Body of pancreas (tissue), 4 donors: ENCODE measurements at regions not wholly inside any gene's neighbourhood (a gene's known extent, or its start where the extent isn't known, plus 50 kb on each side); places are given as distances from the start of the nearest gene placed in this dataset.

Experiments
- ATAC-seq: fragments of 150-250 bp; one replicate; pipeline ENCODE4 v1.9.1; 2016
- DNase-seq, 4 donors: peaks; one replicate each; pipeline ENCODE4 v3.0.0-alpha.2; 2019
- H3K27ac ChIP-seq, 4 donors: fragments of 200-600 bp; sonication (generic); 1 replicate in 3 of 4; 2 replicates in 1 of 4; pipeline versions ENCODE4 v1.5.1 to v1.6.1; 2016 to 2019; ENCODE audit warnings: mild to moderate bottlenecking in 1 of 4, mixed read lengths in 1 of 4, moderate library complexity in 1 of 4
- H3K27me3 ChIP-seq, 2 donors: fragments of 200-600 bp; sonication (generic); one replicate each; pipeline ENCODE4 v1.6.0; 2016; ENCODE audit warnings: mild to moderate bottlenecking in 1 of 2
- H3K36me3 ChIP-seq, 2 donors: fragments of 200-600 bp; sonication (generic); replicated peaks in 1 of 2; 2 replicates each; pipeline ENCODE4 v1.5.1; 2016; ENCODE audit warnings: low read depth in 2 of 2; ENCODE audit not compliant: insufficient read depth in 1 of 2
- H3K4me1 ChIP-seq: fragments of 200-600 bp; sonication (generic); one replicate; pipeline ENCODE4 v1.6.0; 2016
- H3K4me3 ChIP-seq, 2 donors: fragments of 200-600 bp; sonication (generic); 1 replicate in 1 of 2; 2 replicates in 1 of 2; pipeline ENCODE4 v1.5.1; 2016 to 2019
- H3K9me3 ChIP-seq, 3 donors: fragments of 200-600 bp; sonication (generic); 1 replicate in 2 of 3; 2 replicates in 1 of 3; pipeline ENCODE4 v1.5.1; 2016
- CTCF ChIP-seq, 7 experiments: fragments of 450-650 bp in 4 of 7; fragments of 200-600 bp in 3 of 7; sonication (generic) in 3 of 7; IDR thresholded peaks; one replicate each; pipeline ENCODE4 v1.5.1; 2016 to 2019; ENCODE audit warnings: antibody characterized with exemption in 7 of 7
- POLR2A ChIP-seq, 3 donors: fragments of 450-650 bp; IDR thresholded peaks; one replicate each; pipeline ENCODE4 v1.6.1; 2016; ENCODE audit warnings: antibody characterized with exemption in 3 of 3, mild to moderate bottlenecking in 2 of 3
- WGBS, 2 donors: methylation state at CpG; one replicate each; pipeline ENCODE4 v1.1.5; 2017; 5-methylcytosine and 5-hydroxymethylcytosine counted together
- intact Hi-C: fragments of 100-400 bp; cut with DNase I; formaldehyde crosslinking; loops from one replicate; pipeline ENCODE4 v1.15.1; 2023

DNA sequence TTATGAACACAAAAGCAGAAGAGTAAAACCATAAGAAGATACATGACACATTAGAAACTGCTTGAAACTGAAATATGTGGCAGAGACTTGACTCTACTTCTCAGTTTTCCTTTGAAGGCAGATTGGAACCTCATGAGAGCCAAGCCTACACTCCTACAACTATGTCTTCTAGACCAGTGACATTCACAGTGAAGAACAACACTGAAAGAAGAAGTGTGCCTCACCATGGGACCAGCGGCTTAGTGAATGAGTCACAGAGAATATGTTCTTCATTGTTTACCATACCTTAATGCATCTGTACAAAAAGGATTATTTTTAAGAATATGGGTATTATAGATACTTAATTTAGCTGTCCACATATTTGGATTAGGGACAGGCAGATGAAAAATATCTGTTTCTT is 248.3 kb downstream of the CDC14C start:
- H3K27ac ChIP-seq, result no peak overlapping the region
- intact Hi-C loops, result no loop called here
- no peak for DNase-seq
- TF ChIP-seq POLR2A (IDR thresholded peaks at IDR 0.05) (no peak), CTCF (IDR thresholded peaks at IDR 0.05) (no peak)
- ATAC-seq, result no peak
- WGBS, 2 donors, result 74 to 83% methylated on average over 1 of the region's 1 CpG
- no peaks in the 10 kb centered on the region for H3K36me3 ChIP-seq
- H3K27me3 ChIP-seq, result no peaks in the 10 kb centered on the region
- no peaks in the 10 kb centered on the region for H3K9me3 ChIP-seq
- no peaks in the 10 kb centered on the region for H3K4me1 ChIP-seq
- H3K4me3 ChIP-seq, result no peak overlapping the region

DNA sequence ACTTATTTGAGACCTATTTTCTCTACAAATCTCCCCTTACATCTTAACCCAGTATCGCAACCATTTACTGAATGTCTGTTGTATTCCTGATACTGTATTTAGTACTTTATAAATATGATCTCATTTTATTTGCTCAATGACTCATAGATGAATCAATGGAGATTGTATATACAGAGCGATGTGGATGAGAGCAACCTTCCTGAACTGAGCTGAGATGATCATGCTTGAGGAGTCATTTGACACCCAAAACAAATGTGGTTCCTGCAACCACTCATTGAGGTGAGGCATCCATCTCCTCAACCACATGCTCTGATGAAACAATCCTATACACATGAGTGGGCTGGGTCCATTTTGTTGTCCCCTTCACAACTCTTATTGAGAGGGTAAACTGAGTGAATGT is 250.0 kb downstream of the CDC14C start:
- H3K27ac ChIP-seq, result no peak overlapping the region
- intact Hi-C loops, result no loop called here
- H3K4me1 ChIP-seq, result no peaks in the 10 kb centered on the region
- TF ChIP-seq POLR2A (IDR thresholded peaks at IDR 0.05) (no peak), CTCF (IDR thresholded peaks at IDR 0.05) (no peak)
- H3K9me3 ChIP-seq, result no peaks in the 10 kb centered on the region
- no peaks in the 10 kb centered on the region for H3K36me3 ChIP-seq
- H3K4me3 ChIP-seq, result no peak overlapping the region
- H3K27me3 ChIP-seq, result no peaks in the 10 kb centered on the region
- ATAC-seq, result no peak
- WGBS, 2 donors, result 82 to 83% methylated on average over 2 of the region's 2 CpGs
- no peak for DNase-seq

- H3K36me3 ChIP-seq, result no peaks in the 10 kb centered on the region
- WGBS, 2 donors, result 51 to 60% methylated on average over 3 of the region's 3 CpGs
- DNase-seq, result no peak
- no peak for ATAC-seq
- intact Hi-C loops, result no loop called here
- H3K27me3 ChIP-seq, result no peaks in the 10 kb centered on the region
- no peak overlapping the region for H3K4me3 ChIP-seq
- TF ChIP-seq CTCF (IDR thresholded peaks at IDR 0.05) (no peak), POLR2A (IDR thresholded peaks at IDR 0.05) (no peak)
- H3K9me3 ChIP-seq, result no peaks in the 10 kb centered on the region
- no peaks in the 10 kb centered on the region for H3K4me1 ChIP-seq
- H3K27ac ChIP-seq, result no peak overlapping the region
Measured at GRCh38 chr7:49187543-49188268, 263.4 kb downstream of the CDC14C start.

- Histone ChIP-seq H3K4me1 (no peaks in the 10 kb centered on the region), H3K4me3 (no peak overlapping the region), H3K27ac (no peak overlapping the region), H3K9me3 (no peaks in the 10 kb centered on the region), H3K27me3 (no peaks in the 10 kb centered on the region), H3K36me3 (no peaks in the 10 kb centered on the region)
- intact Hi-C loops, result no loop called here
- DNase-seq (no peak), ATAC-seq (no peak)
- WGBS, 2 donors, result 32 to 37% methylated on average over 2 of the region's 2 CpGs
- no peak for TF ChIP-seq CTCF (IDR thresholded peaks at IDR 0.05)
- no peak for TF ChIP-seq POLR2A (IDR thresholded peaks at IDR 0.05)
Measured at GRCh38 chr7:49228426-49229098, 304.2 kb downstream of the CDC14C start.

DNA sequence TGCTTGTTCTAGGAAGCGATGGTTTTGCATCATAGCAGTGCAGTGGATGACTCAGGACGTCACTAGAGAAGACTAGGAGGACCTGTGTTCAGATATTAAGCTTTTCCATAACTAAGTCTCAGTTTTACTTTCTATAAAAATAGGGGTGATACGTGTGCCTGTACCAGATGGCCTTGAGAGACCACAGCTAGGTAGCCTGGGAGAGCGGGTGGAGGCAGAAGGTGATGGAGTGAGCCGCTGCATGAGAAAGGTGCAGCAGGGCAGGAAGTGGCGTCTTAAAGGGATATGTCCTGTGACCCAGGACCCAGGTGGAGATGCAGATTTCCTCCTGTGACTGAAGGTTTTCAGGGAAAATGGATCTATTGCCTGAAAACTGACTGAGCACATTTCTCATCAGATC is 304.9 kb downstream of the CDC14C start:
- DNase-seq (no peak), ATAC-seq (no peak)
- WGBS, 2 donors, result 44 to 50% methylated on average over 6 of the region's 6 CpGs
- Histone ChIP-seq H3K9me3 (no peaks in the 10 kb centered on the region), H3K27me3 (no peaks in the 10 kb centered on the region), H3K27ac (no peak overlapping the region), H3K36me3 (no peaks in the 10 kb centered on the region), H3K4me1 (no peaks in the 10 kb centered on the region), H3K4me3 (no peak overlapping the region)
- intact Hi-C loops, result no loop called here
- no peak for TF ChIP-seq POLR2A (IDR thresholded peaks at IDR 0.05)
